HCT116 (cell line): ENCODE measurements at regions not wholly inside any gene's neighbourhood (a gene's known extent, or its start where the extent isn't known, plus 50 kb on each side); places are given as distances from the start of the nearest gene placed in this dataset.

Source experiments
- ATAC-seq: fragments of 200-7000 bp; cut with Tn5 transposase; 2 replicates; pipeline ENCODE4 v1.9.1; 2020; ENCODE audit warnings: mild to moderate bottlenecking, moderate library complexity
- BruUV-seq: library from RNA; stranded (reverse); fragments of 400-500 nt; replicated peaks from 2 replicates; lab custom pipeline; 2021; lab: Mats Ljungman, UMichigan
- CTCF ChIA-PET: fragments of 300-600 bp; sonication (Branson Sonifier 250); formaldehyde crosslinking; loops from one replicate; lab custom pipeline; 2021; ENCODE audit warnings: antibody characterized with exemption; lab: Charles Lee
- POLR2A ChIA-PET: fragments of 300-600, 350-600 bp; sonication (Branson Sonifier 250); formaldehyde crosslinking; loops from one replicate; lab custom pipeline; 2021; ENCODE audit warnings: antibody characterized with exemption; lab: Charles Lee
- RAD21 ChIA-PET, 2 experiments: fragments of 300-600 bp; sonication (Branson Sonifier 250); formaldehyde crosslinking; loops; one replicate each; lab custom pipeline; 2023; ENCODE audit warnings: low total read pairs in 2 of 2; ENCODE audit not compliant: uncharacterized antibody in 2 of 2, unreplicated experiment in 2 of 2, low non-redundant PET in 1 of 2; lab: Charles Lee
- DNase-seq: peaks from one replicate; pipeline ENCODE4 v3.0.0-alpha.2; 2010; ENCODE audit warnings: low read depth, low spot score
- H2AFZ ChIP-seq: fragments of 200-600 bp; shearing (Covaris generic), sonication (generic); 2 replicates; pipeline ENCODE4 v1.6.1; 2017; ENCODE audit warnings: low read depth, mixed run types, mixed read lengths, antibody characterized with exemption, low read length; ENCODE audit not compliant: poor library complexity, severe bottlenecking
- H3K27ac ChIP-seq: 2 replicates; pipeline ENCODE4 v1.5.1; 2012; ENCODE audit warnings: low read depth, low read length
- H3K27me3 ChIP-seq: fragments of 200-600 bp; sonication (generic); 2 replicates; pipeline ENCODE4 v1.6.1; 2016; ENCODE audit warnings: mixed run types, low read length, mixed read lengths; ENCODE audit not compliant: insufficient read depth
- H3K36me3 ChIP-seq, 2 experiments: fragments of 200-500 bp in 1 of 2; fragments of 200-600 bp in 1 of 2; sonication (Bioruptor generic) in 1 of 2; sonication (generic) in 1 of 2; 2 replicates each; pipeline versions ENCODE4 v1.5.1 to v1.6.1; 2014 to 2016; ENCODE audit warnings: low read length in 2 of 2, inconsistent platforms in 1 of 2, mixed read lengths in 1 of 2, mixed run types in 1 of 2; ENCODE audit not compliant: insufficient read depth in 2 of 2, control insufficient read depth in 1 of 2
- H3K4me1 ChIP-seq, 2 experiments: fragments of 200-600 bp in 1 of 2; sonication (generic) in 1 of 2; 2 replicates each; pipeline versions ENCODE4 v1.5.1 to v1.6.1; 2012 to 2017; ENCODE audit warnings: low read length in 2 of 2, inconsistent platforms in 1 of 2, mild to moderate bottlenecking in 1 of 2, mixed read lengths in 1 of 2, mixed run types in 1 of 2, moderate library complexity in 1 of 2; ENCODE audit not compliant: insufficient read depth in 2 of 2, control insufficient read depth in 1 of 2
- H3K4me2 ChIP-seq: fragments of 200-600 bp; sonication (generic); 2 replicates; pipeline ENCODE4 v1.6.1; 2017; ENCODE audit warnings: mixed run types, low read length, mixed read lengths
- H3K4me3 ChIP-seq, 2 experiments: fragments of 200-600 bp in 1 of 2; sonication (generic) in 1 of 2; replicated peaks in 1 of 2; 2 replicates each; pipeline ENCODE4 v1.5.1; 2011 to 2016; ENCODE audit warnings: low read length in 2 of 2, control low read depth in 1 of 2, low read depth in 1 of 2, mild to moderate bottlenecking in 1 of 2, mixed read lengths in 1 of 2, mixed run types in 1 of 2
- H3K79me2 ChIP-seq: fragments of 200-600 bp; sonication (generic); 2 replicates; pipeline ENCODE4 v1.6.1; 2017; ENCODE audit warnings: mild to moderate bottlenecking, mixed run types, low read length, moderate library complexity, mixed read lengths; ENCODE audit not compliant: insufficient read depth
- H3K9ac ChIP-seq: fragments of 200-600 bp; sonication (generic); 2 replicates; pipeline ENCODE4 v1.6.1; 2016; ENCODE audit warnings: low read length, mixed read lengths
- H3K9me2 ChIP-seq: fragments of 200-600 bp; sonication (generic), shearing (Covaris generic); 2 replicates; pipeline ENCODE4 v1.6.1; 2017; ENCODE audit warnings: mixed run types, mild to moderate bottlenecking, moderate library complexity; ENCODE audit not compliant: insufficient read depth
- H3K9me3 ChIP-seq, 2 experiments: fragments of 200-500 bp in 1 of 2; fragments of 200-600 bp in 1 of 2; sonication (Bioruptor generic) in 1 of 2; sonication (generic) in 1 of 2; 2 replicates each; pipeline ENCODE4 v1.6.1; 2014 to 2017; ENCODE audit warnings: low read length in 2 of 2, mixed read lengths in 2 of 2, inconsistent platforms in 1 of 2, low read depth in 1 of 2, mild to moderate bottlenecking in 1 of 2, mixed run types in 1 of 2, moderate library complexity in 1 of 2; ENCODE audit not compliant: control insufficient read depth in 1 of 2, insufficient read depth in 1 of 2
- H4K20me1 ChIP-seq: fragments of 200-600 bp; sonication (generic), shearing (Covaris generic); 2 replicates; pipeline ENCODE4 v1.6.1; 2017; ENCODE audit warnings: mixed run types, mild to moderate bottlenecking, moderate library complexity; ENCODE audit not compliant: insufficient read depth
- ATF3 ChIP-seq: IDR thresholded peaks from 2 replicates; pipeline ENCODE4 v1.6.1; 2012
- CBX3 ChIP-seq: IDR thresholded peaks from 2 replicates; pipeline ENCODE4 v1.6.1; 2012; ENCODE audit warnings: low read depth
- CEBPB ChIP-seq: IDR thresholded peaks from 2 replicates; pipeline ENCODE4 v1.6.1; 2012; ENCODE audit warnings: low read depth
- CTCF ChIP-seq, 3 experiments: fragments of 200-600 bp in 1 of 3; sonication (generic) in 1 of 3; IDR thresholded peaks in 2 of 3; conservative IDR thresholded peaks in 1 of 3; 2 replicates each; pipeline ENCODE4 v1.5.1; 2012 to 2017; ENCODE audit warnings: low read depth in 2 of 3, low read length in 2 of 3, antibody characterized with exemption in 1 of 3, borderline replicate concordance in 1 of 3, control low read depth in 1 of 3, mild to moderate bottlenecking in 1 of 3, mixed read lengths in 1 of 3, mixed run types in 1 of 3, moderate library complexity in 1 of 3; ENCODE audit not compliant: insufficient read depth in 1 of 3
- EGR1 ChIP-seq: IDR thresholded peaks from 2 replicates; pipeline ENCODE4 v1.6.1; 2012; ENCODE audit warnings: low read depth
- EZH2phosphoT487 ChIP-seq: fragments of 200-600 bp; IDR thresholded peaks from 2 replicates; pipeline ENCODE4 v1.6.1; 2018; ENCODE audit warnings: antibody characterized with exemption, borderline replicate concordance
- JUND ChIP-seq: IDR thresholded peaks from 2 replicates; pipeline ENCODE4 v1.6.1; 2012
- MAX ChIP-seq: IDR thresholded peaks from 2 replicates; pipeline ENCODE4 v1.6.1; 2012
- RAD21 ChIP-seq: IDR thresholded peaks from 2 replicates; pipeline ENCODE4 v1.6.1; 2012; ENCODE audit warnings: low read depth, mild to moderate bottlenecking
- SIN3A ChIP-seq: IDR thresholded peaks from 2 replicates; pipeline ENCODE4 v1.6.1; 2012; ENCODE audit warnings: low read depth
- SP1 ChIP-seq: IDR thresholded peaks from 2 replicates; pipeline ENCODE4 v1.6.1; 2012; ENCODE audit warnings: low read depth
- SRF ChIP-seq: IDR thresholded peaks from 2 replicates; pipeline ENCODE4 v1.6.1; 2012; ENCODE audit warnings: low read depth
- TCF7L2 ChIP-seq: IDR thresholded peaks from 2 replicates; pipeline ENCODE4 v1.7.0; 2011; ENCODE audit warnings: borderline replicate concordance, inconsistent platforms; ENCODE audit not compliant: insufficient read depth, insufficient read length; ENCODE audit errors: extremely low read depth
- ZBTB33 ChIP-seq: IDR thresholded peaks from 2 replicates; pipeline ENCODE4 v1.6.1; 2011; ENCODE audit warnings: mild to moderate bottlenecking, low read length, moderate library complexity; ENCODE audit not compliant: insufficient replicate concordance; ENCODE audit errors: extremely low read depth
- ZNF274 ChIP-seq: fragments of 200-500 bp; sonication (Bioruptor generic); IDR thresholded peaks from 2 replicates; pipeline ENCODE4 v1.6.1; 2014; ENCODE audit warnings: mild to moderate bottlenecking, low read depth, low read length, inconsistent platforms
- intact Hi-C: fragments of 100-400 bp; cut with micrococcal nuclease; formaldehyde crosslinking; loops from 2 replicates; pipeline ENCODE4 v1.10.0; 2022

- Histone ChIP-seq H3K9ac (no peak overlapping the region), H2AFZ (no peak overlapping the region), H3K27ac (no peak overlapping the region), H4K20me1 (no peaks in the 10 kb centered on the region), H3K4me3 (no peak overlapping the region), H3K9me3 (peaks cover 0 to 4% of the 10 kb centered on the region in 2 experiments; a peak in 2 of 4 replicates), H3K36me3 (no peaks in the 10 kb centered on the region), H3K79me2 (no peaks in the 10 kb centered on the region), H3K4me1 (no peaks in the 10 kb centered on the region), H3K9me2 (no peaks in the 10 kb centered on the region), H3K27me3 (no peaks in the 10 kb centered on the region), H3K4me2 (no peak overlapping the region)
- ATAC-seq (no peak), DNase-seq (no peak)
- intact Hi-C loops, result no loop called here
- CTCF ChIA-PET, result no interaction called here
- BruUV-seq, result no TSS peak
- no peak for TF ChIP-seq RAD21
- TF ChIP-seq CBX3, result no peak
- TF ChIP-seq SIN3A, result no peak
- TF ChIP-seq EZH2phosphoT487, result no peak
- TF ChIP-seq ZNF274, result no peak
- no peak for TF ChIP-seq CTCF (IDR thresholded peaks at IDR 0.05 in 2 of 3, conservative IDR thresholded peaks at IDR 0.05 in 1 of 3; ENCODE audit: borderline replicate concordance in 1 of 3, insufficient read depth in 1 of 3, low read depth in 2 of 3, low read length in 2 of 3)
- no peak for TF ChIP-seq ZBTB33
- TF ChIP-seq CEBPB, result no peak
- TF ChIP-seq TCF7L2, result no peak
- TF ChIP-seq EGR1, result no peak
- TF ChIP-seq SP1, result no peak
- TF ChIP-seq SRF, result no peak
- TF ChIP-seq ATF3, result no peak
- no peak for TF ChIP-seq MAX
- no peak for TF ChIP-seq JUND
- TF ChIP-seq, all 23 proteins: peak for 0
- RAD21 ChIA-PET, result no interaction called here
- POLR2A ChIA-PET, result no interaction called here
These were observed 218.9 kb downstream of the LACC1 start for GRCh38 chr13:44098559-44098958.
